ENCODE measurements at regions not wholly inside any gene's neighbourhood (a gene's known extent, or its start where the extent isn't known, plus 50 kb on each side); places are given as distances from the start of the nearest gene placed in this dataset.

DNA sequence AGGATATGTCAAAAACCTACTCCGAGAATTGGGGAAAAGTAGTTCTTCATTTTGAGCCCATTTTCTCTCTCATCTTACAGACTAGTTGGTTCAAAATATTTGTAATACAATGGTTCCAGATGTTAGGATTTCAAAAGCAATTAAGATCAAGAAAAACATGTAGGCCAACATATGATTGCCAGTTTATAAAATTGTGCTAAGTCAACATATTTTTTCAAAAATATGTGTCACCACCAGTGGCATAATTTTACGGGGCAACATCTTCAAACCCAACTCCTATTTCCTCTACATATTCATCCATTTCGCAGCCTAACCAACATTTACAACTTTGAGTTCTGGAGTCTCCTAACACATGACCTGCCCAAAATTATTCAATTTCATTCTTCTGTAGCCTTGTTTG lies 514.5 kb upstream of the TPK1 start:
- TF ChIP-seq, protein P1, sequence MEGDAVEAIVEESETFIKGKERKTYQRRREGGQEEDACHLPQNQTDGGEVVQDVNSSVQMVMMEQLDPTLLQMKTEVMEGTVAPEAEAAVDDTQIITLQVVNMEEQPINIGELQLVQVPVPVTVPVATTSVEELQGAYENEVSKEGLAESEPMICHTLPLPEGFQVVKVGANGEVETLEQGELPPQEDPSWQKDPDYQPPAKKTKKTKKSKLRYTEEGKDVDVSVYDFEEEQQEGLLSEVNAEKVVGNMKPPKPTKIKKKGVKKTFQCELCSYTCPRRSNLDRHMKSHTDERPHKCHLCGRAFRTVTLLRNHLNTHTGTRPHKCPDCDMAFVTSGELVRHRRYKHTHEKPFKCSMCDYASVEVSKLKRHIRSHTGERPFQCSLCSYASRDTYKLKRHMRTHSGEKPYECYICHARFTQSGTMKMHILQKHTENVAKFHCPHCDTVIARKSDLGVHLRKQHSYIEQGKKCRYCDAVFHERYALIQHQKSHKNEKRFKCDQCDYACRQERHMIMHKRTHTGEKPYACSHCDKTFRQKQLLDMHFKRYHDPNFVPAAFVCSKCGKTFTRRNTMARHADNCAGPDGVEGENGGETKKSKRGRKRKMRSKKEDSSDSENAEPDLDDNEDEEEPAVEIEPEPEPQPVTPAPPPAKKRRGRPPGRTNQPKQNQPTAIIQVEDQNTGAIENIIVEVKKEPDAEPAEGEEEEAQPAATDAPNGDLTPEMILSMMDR (IDR thresholded peaks at IDR 0.05): no peak
- TF ChIP-seq POLR2A (IDR thresholded peaks at IDR 0.05): no peak
